Bronchial epithelial cell (primary cell): ENCODE measurements at regions not wholly inside any gene's neighbourhood (a gene's known extent, or its start where the extent isn't known, plus 50 kb on each side); places are given as distances from the start of the nearest gene placed in this dataset.
"Not testable (repeated sequence)": the region's sequence is repeated elsewhere in the genome, so short reads cannot be mapped to it uniquely, and the experiment has no call there.

ENCODE experiments used
- DNase-seq: peaks from one replicate; pipeline ENCODE4 v3.0.0-alpha.2; 2010; ENCODE audit warnings: low read depth
- FAIRE-seq: peaks from 2 replicates; lab custom pipeline; 2011; peaks lifted over from hg19 to GRCh38; lab: Jason Lieb, UNC
- H3K27me3 ChIP-seq: 2 replicates; pipeline ENCODE4 v1.5.1; 2011; ENCODE audit warnings: low read length; ENCODE audit not compliant: control insufficient read depth, insufficient read depth
- H3K36me3 ChIP-seq: 2 replicates; pipeline ENCODE4 v1.5.1; 2011; ENCODE audit warnings: low read length; ENCODE audit not compliant: control insufficient read depth, insufficient read depth
- H3K4me3 ChIP-seq: 2 replicates; pipeline ENCODE4 v1.5.1; 2011; ENCODE audit warnings: mild to moderate bottlenecking, low read depth, low read length, control low read depth
- TF ChIP-seq, protein P1 (sequence below): IDR thresholded peaks from 2 replicates; pipeline ENCODE4 v1.5.1; 2011; ENCODE audit warnings: mild to moderate bottlenecking, moderate library complexity, low read length, control low read depth, inconsistent platforms; ENCODE audit not compliant: insufficient read depth, severe bottlenecking

- no peaks in the 10 kb centered on the region for H3K27me3 ChIP-seq
- H3K36me3 ChIP-seq = no peaks in the 10 kb centered on the region
- DNase-seq (peak; percentile 26), FAIRE-seq (no peak)
- TF ChIP-seq, protein P1, sequence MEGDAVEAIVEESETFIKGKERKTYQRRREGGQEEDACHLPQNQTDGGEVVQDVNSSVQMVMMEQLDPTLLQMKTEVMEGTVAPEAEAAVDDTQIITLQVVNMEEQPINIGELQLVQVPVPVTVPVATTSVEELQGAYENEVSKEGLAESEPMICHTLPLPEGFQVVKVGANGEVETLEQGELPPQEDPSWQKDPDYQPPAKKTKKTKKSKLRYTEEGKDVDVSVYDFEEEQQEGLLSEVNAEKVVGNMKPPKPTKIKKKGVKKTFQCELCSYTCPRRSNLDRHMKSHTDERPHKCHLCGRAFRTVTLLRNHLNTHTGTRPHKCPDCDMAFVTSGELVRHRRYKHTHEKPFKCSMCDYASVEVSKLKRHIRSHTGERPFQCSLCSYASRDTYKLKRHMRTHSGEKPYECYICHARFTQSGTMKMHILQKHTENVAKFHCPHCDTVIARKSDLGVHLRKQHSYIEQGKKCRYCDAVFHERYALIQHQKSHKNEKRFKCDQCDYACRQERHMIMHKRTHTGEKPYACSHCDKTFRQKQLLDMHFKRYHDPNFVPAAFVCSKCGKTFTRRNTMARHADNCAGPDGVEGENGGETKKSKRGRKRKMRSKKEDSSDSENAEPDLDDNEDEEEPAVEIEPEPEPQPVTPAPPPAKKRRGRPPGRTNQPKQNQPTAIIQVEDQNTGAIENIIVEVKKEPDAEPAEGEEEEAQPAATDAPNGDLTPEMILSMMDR = no peak
- no peak overlapping the region for H3K4me3 ChIP-seq
These were observed 1630.0 kb downstream of the STIM2 start for GRCh38 chr4:28490669-28491068.

DNA sequence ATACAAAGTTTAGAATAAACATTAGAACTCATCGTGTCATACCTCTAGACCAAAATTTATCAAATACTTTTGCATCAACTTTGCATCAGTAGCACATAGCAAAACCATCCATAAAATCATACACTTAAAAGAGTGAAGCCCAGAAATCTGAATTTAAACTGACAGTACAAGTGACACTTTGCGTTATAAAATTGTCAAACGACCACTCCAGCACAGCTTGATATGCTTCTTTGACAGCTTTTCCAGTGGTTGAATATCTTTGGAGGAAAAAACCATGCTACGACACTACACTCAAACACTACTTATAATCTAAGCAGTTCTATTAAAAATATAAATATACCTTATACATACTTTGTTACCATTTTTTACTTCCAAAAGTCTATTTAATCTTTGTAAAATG, 1644.4 kb downstream of the STIM2 start:
- H3K4me3 ChIP-seq = no peak overlapping the region
- H3K36me3 ChIP-seq = no peaks in the 10 kb centered on the region
- DNase-seq = no peak
- FAIRE-seq = no peak
- TF ChIP-seq, protein P1 = no peak
- no peaks in the 10 kb centered on the region for H3K27me3 ChIP-seq

- FAIRE-seq = no peak
- TF ChIP-seq, protein P1 = no peak
- no peak for DNase-seq
These were observed 1648.0 kb downstream of the STIM2 start for GRCh38 chr4:28508636-28509035.

DNA sequence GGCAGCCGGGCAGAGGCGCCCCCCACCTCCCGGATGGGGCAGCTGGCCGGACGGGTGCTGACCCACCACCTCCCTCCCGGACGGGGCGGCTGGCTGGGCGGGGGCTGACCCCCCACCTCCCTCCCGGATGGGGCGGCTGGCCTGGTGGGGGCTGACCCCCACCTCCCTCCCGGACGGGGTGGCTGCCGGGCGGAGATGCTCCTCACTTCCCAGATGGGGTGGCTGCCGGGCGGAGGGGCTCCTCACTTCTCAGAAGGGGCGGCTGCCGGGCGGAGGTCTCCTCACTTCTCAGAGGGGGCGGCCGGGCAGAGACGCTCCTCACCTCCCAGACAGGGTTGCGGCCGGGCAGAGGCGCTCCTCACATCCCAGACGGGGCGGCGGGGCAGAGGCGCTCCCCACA, 1654.1 kb downstream of the STIM2 start:
- not testable (repeated sequence) for H3K36me3 ChIP-seq, H3K27me3 ChIP-seq, H3K4me3 ChIP-seq, FAIRE-seq, DNase-seq

More at GRCh38 chr4:28508636-28509035, 1648.0 kb downstream of the STIM2 start:
- Histone ChIP-seq H3K4me3 (no peak overlapping the region), H3K36me3 (no peaks in the 10 kb centered on the region), H3K27me3 (no peaks in the 10 kb centered on the region)

- Histone ChIP-seq H3K36me3 (no peaks in the 10 kb centered on the region), H3K4me3 (no peak overlapping the region), H3K27me3 (no peaks in the 10 kb centered on the region)
- TF ChIP-seq, protein P1 = no peak
- FAIRE-seq = no peak
- DNase-seq = peak; percentile 59
These were observed 1658.0 kb downstream of the STIM2 start for GRCh38 chr4:28518561-28519165.

DNA sequence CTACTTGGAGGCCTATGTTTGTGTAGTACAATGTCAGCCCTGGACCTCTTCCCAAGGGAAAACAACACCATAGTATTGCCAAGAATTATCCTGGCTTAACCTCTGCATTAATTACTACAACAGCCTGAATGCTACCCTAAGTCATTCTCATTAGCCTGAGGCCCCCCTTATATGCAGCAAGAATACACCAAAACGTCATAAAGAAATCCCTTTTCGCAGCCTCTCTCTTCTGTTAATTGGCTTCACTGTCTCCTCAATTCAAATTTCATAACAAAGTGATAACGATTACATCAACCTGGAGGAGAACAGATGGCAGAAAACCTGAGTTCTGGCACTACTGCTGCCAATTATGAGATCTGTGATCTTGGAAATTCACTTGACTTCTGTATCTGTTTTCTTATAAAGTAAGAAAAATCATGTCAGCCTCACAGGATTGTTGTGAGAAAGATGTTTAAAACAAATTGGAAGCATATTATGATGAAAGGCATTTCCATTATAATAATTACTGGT, 1663.1 kb downstream of the STIM2 start:
- TF ChIP-seq, protein P1 = no peak
- FAIRE-seq (no peak), DNase-seq (no peak)
- H3K4me3 ChIP-seq = no peak overlapping the region
- no peaks in the 10 kb centered on the region for H3K27me3 ChIP-seq
- no peaks in the 10 kb centered on the region for H3K36me3 ChIP-seq
